ENCODE measurements at regions not wholly inside any gene's neighbourhood (a gene's known extent, or its start where the extent isn't known, plus 50 kb on each side); places are given as distances from the start of the nearest gene placed in this dataset.
A peak's percentile ranks its signal among the peaks of the same experiment; 100 is the strongest.

DNA sequence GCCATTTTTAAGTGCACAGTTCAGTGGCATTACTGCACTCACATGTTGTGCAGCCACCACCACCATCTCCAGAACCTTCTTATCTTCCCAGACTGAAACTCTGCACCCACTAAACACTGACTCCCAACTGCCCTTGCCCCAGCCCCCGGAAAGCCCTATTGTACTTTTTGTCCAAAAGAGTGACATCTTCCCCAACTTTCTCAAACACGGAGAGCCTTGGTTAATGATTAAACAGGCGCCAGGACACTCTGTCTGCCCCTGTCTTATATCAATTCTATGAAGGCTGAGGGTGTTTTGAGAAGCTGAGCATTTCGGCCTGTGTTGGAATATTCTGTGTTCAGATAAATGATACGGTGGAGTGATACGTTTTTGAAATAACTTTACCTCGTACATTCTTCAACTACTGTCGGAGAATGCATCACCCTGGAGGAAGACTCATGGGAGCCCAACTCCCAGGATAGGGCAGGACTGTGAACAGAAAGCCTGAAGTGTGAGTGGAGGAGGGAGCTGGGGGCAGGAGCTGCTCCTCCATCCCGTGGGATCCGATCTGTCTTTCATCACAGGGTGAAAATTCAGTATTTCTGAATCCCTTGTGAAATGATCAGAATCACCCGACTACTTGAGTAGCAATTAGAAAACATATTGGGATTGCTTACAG lies 68.7 kb upstream of the FOXC1 start:
- Histone ChIP-seq H3K36me3 (replicated peaks; ENCODE audit: control insufficient read depth, insufficient read depth, low read length) (no peaks in the 10 kb centered on the region), H3K4me3 (ENCODE audit: insufficient read depth, low read depth, low read length) (no peak overlapping the region), H3K27me3 (ENCODE audit: control insufficient read depth, insufficient read depth, low read length) (no peaks in the 10 kb centered on the region)
- DNase-seq, result no peak

DNA sequence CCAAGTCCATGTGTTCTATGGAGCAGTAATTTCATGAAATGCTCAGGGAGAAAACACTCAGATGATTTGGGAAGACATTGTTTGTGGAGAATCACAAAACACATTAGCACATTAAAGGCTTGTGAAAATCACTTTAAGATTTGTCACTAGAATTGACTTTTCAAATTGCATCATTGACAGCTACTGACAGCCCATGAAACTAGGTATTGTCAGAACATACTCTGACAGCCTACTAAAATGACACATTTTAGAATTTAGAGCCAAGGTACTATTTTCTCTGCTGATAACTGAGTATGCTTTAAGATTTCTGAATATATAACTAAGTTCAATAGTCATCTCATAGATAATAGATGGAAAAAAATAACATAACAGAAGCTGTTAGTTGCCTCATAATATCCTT lies 67.4 kb upstream of the FOXC1 start:
- no peak for DNase-seq

DNA sequence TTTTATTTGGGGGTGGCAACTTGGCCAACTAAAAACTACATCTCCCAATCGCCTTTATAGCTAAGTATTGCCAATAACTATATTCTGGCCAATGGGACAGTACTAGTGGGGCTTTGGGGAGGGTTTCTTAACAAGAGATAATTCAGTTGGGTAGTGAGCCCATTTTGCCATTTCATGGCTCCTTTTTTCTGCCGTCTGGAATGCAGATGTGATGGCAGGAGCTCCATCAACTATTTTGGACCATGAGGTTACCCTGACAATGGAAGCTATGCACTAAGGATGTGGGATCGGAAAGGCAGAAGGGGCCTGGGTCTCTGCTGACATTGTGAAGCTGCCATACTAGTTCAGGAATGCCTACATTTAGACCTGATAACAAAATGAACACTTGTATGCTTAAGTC lies 67.0 kb upstream of the FOXC1 start:
- DNase-seq, result no peak
- Histone ChIP-seq H3K27me3 (ENCODE audit: control insufficient read depth, insufficient read depth, low read length) (no peaks in the 10 kb centered on the region), H3K4me3 (ENCODE audit: insufficient read depth, low read depth, low read length) (no peak overlapping the region), H3K36me3 (replicated peaks; ENCODE audit: control insufficient read depth, insufficient read depth, low read length) (no peaks in the 10 kb centered on the region)

More for the DNA sequence above, 67.4 kb upstream of the FOXC1 start:
- Histone ChIP-seq H3K27me3 (ENCODE audit: control insufficient read depth, insufficient read depth, low read length) (no peaks in the 10 kb centered on the region), H3K36me3 (replicated peaks; ENCODE audit: control insufficient read depth, insufficient read depth, low read length) (no peaks in the 10 kb centered on the region), H3K4me3 (ENCODE audit: insufficient read depth, low read depth, low read length) (no peak overlapping the region)

DNA sequence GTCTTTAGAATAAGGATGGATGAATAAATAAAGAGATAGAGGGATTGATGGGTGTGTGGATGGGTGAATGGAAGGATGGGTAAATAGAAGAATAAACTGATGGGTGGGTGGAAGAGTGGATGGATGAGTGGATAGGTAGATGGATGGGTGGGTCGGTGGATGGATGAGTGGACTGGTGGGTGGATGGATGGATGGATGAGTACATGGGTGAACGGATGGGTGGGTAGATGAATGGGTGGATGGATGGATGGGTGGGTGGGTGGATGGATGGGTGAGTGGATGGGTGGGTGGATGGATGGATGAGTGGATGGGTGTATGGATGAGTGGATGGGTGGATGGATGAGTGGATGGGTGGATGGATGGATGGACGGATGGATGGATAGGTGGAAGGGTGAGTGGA lies 65.7 kb upstream of the FOXC1 start:
- no peak for DNase-seq

DNA sequence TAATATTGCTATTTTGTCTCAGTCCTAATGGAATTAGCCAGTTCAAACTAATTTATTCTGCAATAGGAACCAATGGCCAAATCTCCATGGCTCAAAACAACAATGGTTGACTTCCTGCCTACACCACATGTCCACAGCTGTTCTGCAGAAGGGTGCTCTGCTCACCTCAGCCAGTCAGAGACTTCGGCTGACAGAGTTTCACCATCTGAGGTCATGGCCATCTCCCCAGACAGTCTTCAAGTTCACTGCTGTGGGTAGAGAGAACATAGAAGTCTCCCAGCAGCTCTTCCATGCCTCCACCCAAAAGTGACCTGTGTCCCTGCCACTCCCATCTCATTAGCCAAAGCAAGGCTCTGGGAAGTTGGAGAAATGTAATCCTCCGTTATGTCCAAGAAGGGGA lies 65.1 kb upstream of the FOXC1 start:
- no peak for DNase-seq
- no peak overlapping the region for H3K4me3 ChIP-seq (ENCODE audit: insufficient read depth, low read depth, low read length)

More for the DNA sequence above, 65.7 kb upstream of the FOXC1 start:
- Histone ChIP-seq H3K4me3 (ENCODE audit: insufficient read depth, low read depth, low read length) (no peak overlapping the region), H3K27me3 (ENCODE audit: control insufficient read depth, insufficient read depth, low read length) (no peaks in the 10 kb centered on the region), H3K36me3 (replicated peaks; ENCODE audit: control insufficient read depth, insufficient read depth, low read length) (no peaks in the 10 kb centered on the region)

DNA sequence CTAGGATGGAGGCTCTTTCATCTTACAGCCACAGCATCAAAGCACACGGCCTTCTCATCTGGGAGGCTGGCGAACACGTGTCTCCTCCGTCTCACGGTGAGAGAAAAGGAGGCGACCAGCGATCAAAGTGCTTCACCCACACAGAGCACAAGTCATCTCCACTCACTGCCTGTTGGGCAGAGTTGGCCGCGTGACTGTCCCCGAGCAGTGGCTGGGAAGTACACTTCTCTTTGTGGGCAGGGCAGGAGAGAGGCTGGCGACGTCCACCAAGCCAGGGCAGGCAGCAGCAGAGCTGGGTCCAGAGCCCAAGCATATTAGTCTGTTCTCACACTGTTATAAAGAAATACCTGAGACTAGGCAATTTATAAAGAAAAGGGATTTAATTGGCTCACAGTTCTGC lies 64.1 kb upstream of the FOXC1 start:
- DNase-seq, result no peak
- no peaks in the 10 kb centered on the region for H3K27me3 ChIP-seq (ENCODE audit: control insufficient read depth, insufficient read depth, low read length)
- no peaks in the 10 kb centered on the region for H3K36me3 ChIP-seq (replicated peaks; ENCODE audit: control insufficient read depth, insufficient read depth, low read length)
- H3K4me3 ChIP-seq (ENCODE audit: insufficient read depth, low read depth, low read length), result no peak overlapping the region

More for the DNA sequence above, 65.1 kb upstream of the FOXC1 start:
- Histone ChIP-seq H3K36me3 (replicated peaks; ENCODE audit: control insufficient read depth, insufficient read depth, low read length) (no peaks in the 10 kb centered on the region), H3K27me3 (ENCODE audit: control insufficient read depth, insufficient read depth, low read length) (no peaks in the 10 kb centered on the region)

DNA sequence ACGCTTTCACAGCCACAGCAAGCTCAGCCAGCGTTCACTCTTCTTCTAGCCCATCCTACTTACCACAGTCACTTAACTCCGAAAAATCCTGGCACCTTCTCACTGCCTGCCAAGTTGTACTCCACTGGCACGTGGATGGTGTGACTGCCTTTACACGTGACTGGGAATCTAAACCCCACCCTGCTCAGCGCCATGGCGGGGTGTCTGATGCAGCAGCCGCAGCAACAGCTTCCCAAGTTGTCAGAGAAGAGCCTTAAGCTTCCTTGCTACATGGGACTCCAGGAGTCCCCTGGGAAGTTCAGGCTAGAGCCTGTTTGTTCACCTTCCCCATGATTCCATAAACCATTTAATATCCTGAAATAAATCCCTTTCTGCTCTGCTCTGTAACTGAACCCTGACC lies 61.9 kb upstream of the FOXC1 start:
- no peaks in the 10 kb centered on the region for H3K36me3 ChIP-seq (replicated peaks; ENCODE audit: control insufficient read depth, insufficient read depth, low read length)
- no peaks in the 10 kb centered on the region for H3K27me3 ChIP-seq (ENCODE audit: control insufficient read depth, insufficient read depth, low read length)
- no peak for DNase-seq
- no peak overlapping the region for H3K4me3 ChIP-seq (ENCODE audit: insufficient read depth, low read depth, low read length)

DNA sequence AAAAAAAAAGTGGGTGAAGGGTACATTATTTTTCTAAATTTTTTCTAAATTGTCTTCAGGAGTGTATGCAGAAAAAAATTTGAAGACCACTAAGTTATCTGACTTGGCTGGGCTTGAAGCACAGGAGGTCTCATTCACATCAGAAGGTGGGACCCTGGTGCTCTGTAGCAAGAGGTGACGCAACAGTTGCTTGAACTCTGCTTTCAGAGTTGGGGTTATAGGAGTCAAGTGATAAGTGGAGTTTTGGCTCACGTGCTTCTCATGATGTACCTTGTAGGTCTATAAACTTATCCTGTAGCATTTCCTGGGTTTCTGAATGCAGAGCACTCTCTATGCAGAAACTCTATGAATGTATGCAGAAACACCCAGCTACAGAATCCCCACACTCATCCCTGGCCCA lies 58.5 kb upstream of the FOXC1 start:
- Histone ChIP-seq H3K36me3 (replicated peaks; ENCODE audit: control insufficient read depth, insufficient read depth, low read length) (no peaks in the 10 kb centered on the region), H3K27me3 (ENCODE audit: control insufficient read depth, insufficient read depth, low read length) (peaks cover 4% of the 10 kb centered on the region; the same call in 1 of the 2 replicates), H3K4me3 (ENCODE audit: insufficient read depth, low read depth, low read length) (no peak overlapping the region)
- DNase-seq, result no peak

DNA sequence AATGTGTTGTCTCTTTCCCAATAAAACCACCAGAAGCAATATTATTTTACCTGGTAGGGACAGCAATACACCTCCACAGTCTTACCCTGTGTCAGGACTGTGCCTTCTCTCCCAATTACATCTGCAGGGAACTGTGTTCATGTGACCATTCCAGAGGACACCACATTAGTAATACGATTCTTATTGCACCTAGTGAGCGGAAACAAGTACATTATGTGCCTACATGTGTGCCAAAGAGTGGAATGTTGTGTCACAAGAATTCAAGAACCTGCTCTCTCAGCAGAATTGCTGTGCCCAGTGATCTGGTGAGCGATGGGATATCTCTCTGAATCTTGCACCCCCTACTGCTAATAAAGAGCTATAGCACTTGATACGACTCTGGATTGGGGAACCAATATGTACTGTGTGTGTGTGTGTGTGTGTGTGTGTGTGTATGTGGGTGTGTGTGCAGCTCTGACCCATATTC lies 57.4 kb upstream of the FOXC1 start:
- no peak overlapping the region for H3K4me3 ChIP-seq (ENCODE audit: insufficient read depth, low read depth, low read length)
- H3K36me3 ChIP-seq (replicated peaks; ENCODE audit: control insufficient read depth, insufficient read depth, low read length), result no peaks in the 10 kb centered on the region
- DNase-seq, result peak; percentile 70

DNA sequence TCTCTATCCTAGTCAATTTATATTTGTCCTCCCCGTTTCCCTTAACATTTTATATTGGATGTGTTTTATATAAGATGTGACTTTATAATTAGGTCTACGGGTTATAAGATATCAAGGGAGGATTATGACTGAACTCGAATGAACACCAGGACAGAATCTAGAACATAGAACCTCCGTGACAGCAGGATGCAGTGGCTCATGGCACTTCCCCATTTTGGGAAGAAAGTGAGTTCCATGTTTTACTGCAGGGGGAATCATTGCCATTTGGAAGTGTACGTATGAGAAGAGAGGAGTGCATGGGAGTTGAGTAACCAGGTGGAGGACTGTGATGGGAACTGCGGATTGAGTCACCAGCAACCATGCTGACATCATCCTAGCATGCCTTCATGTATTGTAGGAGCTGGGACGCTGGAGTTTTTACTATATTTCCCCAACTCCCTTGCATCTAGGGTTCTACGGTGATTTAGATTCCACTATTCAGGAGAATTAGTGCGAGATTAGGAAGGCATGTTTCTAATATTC lies 56.1 kb upstream of the FOXC1 start:
- Histone ChIP-seq H3K36me3 (replicated peaks; ENCODE audit: control insufficient read depth, insufficient read depth, low read length) (no peaks in the 10 kb centered on the region), H3K4me3 (ENCODE audit: insufficient read depth, low read depth, low read length) (no peak overlapping the region), H3K27me3 (ENCODE audit: control insufficient read depth, insufficient read depth, low read length) (peaks cover 4% of the 10 kb centered on the region; the same call in 1 of the 2 replicates)
- no peak for DNase-seq

More for the DNA sequence above, 57.4 kb upstream of the FOXC1 start:
- H3K27me3 ChIP-seq (ENCODE audit: control insufficient read depth, insufficient read depth, low read length), result peaks cover 4% of the 10 kb centered on the region; the same call in 1 of the 2 replicates

DNA sequence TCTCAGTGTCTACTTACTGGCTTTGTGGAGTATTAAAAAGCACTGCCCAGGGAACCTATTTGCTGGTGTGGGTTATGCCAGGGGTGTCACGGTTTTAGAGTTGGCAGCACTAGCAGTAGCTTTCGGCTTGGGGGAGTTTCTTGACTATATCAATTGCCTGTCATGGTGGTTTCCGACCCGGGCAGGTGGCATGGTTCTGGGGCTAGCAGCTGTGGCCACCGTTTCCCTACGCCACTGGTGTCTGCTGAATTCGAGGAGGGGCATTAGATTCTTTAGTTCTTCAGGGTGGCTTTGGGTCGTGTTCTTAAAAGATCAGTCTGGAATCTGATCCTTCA lies 55.6 kb upstream of the FOXC1 start:
- DNase-seq, result no peak
- no peak overlapping the region for H3K4me3 ChIP-seq (ENCODE audit: insufficient read depth, low read depth, low read length)
- H3K27me3 ChIP-seq (ENCODE audit: control insufficient read depth, insufficient read depth, low read length), result peaks cover 4% of the 10 kb centered on the region; the same call in 1 of the 2 replicates
- no peaks in the 10 kb centered on the region for H3K36me3 ChIP-seq (replicated peaks; ENCODE audit: control insufficient read depth, insufficient read depth, low read length)

DNA sequence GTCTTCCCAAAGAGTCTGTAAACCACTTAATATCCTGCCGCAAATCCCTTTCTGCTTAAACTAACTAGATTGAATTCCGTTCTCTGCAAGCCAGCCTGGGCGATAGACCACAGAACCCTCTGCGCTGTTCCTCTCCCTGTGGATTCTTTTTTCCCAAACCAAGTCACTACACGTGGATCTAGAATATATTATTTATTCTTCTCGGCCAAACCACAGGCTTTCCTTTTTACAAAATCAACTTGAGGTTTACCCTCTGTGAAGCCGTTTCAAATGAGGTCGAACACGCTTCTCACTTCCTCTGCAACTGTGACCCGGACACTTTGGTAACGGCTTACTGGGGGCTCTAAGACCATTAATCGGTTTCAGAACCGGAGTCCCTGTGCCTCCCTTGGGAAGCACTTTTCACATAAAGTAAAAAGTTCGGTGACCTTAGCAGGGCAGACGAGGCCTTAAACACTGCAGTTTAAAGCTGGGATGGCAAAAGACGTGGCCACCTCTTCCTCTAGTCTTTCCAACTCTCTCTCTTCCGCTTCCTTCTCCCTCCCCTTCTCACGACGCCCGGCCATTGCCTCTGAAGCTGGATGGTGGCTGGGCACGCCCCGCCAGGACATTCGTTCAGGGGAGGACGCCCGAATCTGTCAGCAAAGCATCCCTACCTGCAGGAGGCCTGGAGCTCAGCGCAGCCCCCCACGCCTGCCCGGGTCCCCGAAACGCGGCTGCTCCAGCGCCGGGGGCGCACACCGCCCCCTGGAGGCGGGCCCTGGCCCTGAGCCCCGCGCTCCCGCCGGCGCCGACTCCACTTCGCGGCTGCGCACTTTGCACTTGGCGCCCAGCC lies 55.0 kb upstream of the FOXC1 start:
- H3K4me3 ChIP-seq (ENCODE audit: insufficient read depth, low read depth, low read length), result peak overlapping the region; percentile 36; the same call in 1 of the 2 replicates
- DNase-seq, result peak; percentile 63

DNA sequence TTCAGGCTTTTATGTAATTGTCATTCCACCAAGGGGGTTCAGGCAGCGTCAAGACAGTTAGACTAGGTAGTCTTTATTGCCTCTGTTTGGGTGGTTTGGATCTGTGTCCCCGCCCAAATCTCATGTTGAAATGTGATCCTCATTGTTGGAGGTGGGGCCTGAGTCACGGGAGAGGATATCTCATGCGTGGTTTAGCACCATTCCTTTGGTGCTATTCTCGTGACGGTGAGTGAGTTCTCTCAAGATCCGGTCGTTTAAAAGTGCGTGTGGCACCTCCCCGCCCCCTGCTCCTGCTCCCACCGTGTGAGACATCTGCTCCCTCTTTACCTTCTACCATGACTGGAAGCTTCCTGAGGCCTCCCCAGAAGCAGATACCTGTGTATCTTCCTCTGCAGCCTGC lies 51.3 kb upstream of the FOXC1 start:
- H3K36me3 ChIP-seq (replicated peaks; ENCODE audit: control insufficient read depth, insufficient read depth, low read length), result no peaks in the 10 kb centered on the region
- no peak overlapping the region for H3K4me3 ChIP-seq (ENCODE audit: insufficient read depth, low read depth, low read length)
- peaks cover 4% of the 10 kb centered on the region; the same call in 1 of the 2 replicates for H3K27me3 ChIP-seq (ENCODE audit: control insufficient read depth, insufficient read depth, low read length)
- no peak for DNase-seq

More for the DNA sequence above, 55.0 kb upstream of the FOXC1 start:
- Histone ChIP-seq H3K36me3 (replicated peaks; ENCODE audit: control insufficient read depth, insufficient read depth, low read length) (no peaks in the 10 kb centered on the region), H3K27me3 (ENCODE audit: control insufficient read depth, insufficient read depth, low read length) (peaks cover 4% of the 10 kb centered on the region; the same call in 1 of the 2 replicates)
